ENCODE measurements at regions not wholly inside any gene's neighbourhood (a gene's known extent, or its start where the extent isn't known, plus 50 kb on each side); places are given as distances from the start of the nearest gene placed in this dataset.

- TF ChIP-seq ZFP30 (CRISPR knock-in tag; IDR thresholded peaks at IDR 0.05), result no peak
- no peak for TF ChIP-seq GLIS3 (CRISPR knock-in tag; IDR thresholded peaks at IDR 0.05)
- TF ChIP-seq TSHZ2 (CRISPR knock-in tag; IDR thresholded peaks at IDR 0.05), result no peak
- no peak for TF ChIP-seq PATZ1 (CRISPR knock-in tag; IDR thresholded peaks at IDR 0.05; ENCODE audit: borderline replicate concordance)
- TF ChIP-seq BACH2 (CRISPR knock-in tag; IDR thresholded peaks at IDR 0.05; ENCODE audit: borderline replicate concordance), result no peak
- TF ChIP-seq CREB5 (CRISPR knock-in tag; IDR thresholded peaks at IDR 0.05; ENCODE audit: low read depth), result no peak
- TF ChIP-seq ZFP3 (CRISPR knock-in tag; IDR thresholded peaks at IDR 0.05), result no peak
- no peak for TF ChIP-seq CSRNP3 (CRISPR knock-in tag; IDR thresholded peaks at IDR 0.05)
- TF ChIP-seq TOX (CRISPR knock-in tag; IDR thresholded peaks at IDR 0.05; ENCODE audit: borderline replicate concordance), result no peak
- TF ChIP-seq ZNF565 (CRISPR knock-in tag; conservative IDR thresholded peaks at IDR 0.05; ENCODE audit: low read depth), result no peak
- TF ChIP-seq RARB (CRISPR knock-in tag; IDR thresholded peaks at IDR 0.05), result no peak
- TF ChIP-seq OSR1 (CRISPR knock-in tag; IDR thresholded peaks at IDR 0.05), result no peak
- TF ChIP-seq ESRRG (CRISPR knock-in tag; IDR thresholded peaks at IDR 0.05), result no peak
Observed at GRCh38 chr2:238584617-238585016, 157.9 kb downstream of the ASB1 start.
